ENCODE measurements at regions not wholly inside any gene's neighbourhood (a gene's known extent, or its start where the extent isn't known, plus 50 kb on each side); places are given as distances from the start of the nearest gene placed in this dataset.

DNA sequence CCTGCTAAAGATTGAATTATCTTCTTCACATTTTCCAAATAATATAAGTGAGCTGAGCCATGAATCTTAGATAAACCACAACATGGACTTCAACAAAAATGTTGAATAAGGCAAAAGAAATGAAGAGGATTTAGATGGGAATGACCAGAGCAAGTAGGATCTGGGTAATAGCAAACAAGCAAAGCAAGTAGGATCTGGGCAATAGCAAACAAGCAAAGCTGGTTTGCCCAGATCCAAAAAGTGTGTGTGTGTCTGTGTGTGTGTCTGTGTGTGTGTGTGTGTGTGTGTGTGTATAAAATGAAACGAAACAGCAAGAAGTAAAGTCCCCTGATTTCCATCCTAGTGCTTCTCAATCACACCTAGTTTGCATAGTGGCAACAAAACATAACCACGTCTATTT lies 549.1 kb downstream of the RERGL start:
- WGBS, result 69% methylated on average over 2 of the region's 2 CpGs
- H3K4me1 ChIP-seq (ENCODE audit: control insufficient read depth, insufficient read depth, low read length), result no peaks in the 10 kb centered on the region

DNA sequence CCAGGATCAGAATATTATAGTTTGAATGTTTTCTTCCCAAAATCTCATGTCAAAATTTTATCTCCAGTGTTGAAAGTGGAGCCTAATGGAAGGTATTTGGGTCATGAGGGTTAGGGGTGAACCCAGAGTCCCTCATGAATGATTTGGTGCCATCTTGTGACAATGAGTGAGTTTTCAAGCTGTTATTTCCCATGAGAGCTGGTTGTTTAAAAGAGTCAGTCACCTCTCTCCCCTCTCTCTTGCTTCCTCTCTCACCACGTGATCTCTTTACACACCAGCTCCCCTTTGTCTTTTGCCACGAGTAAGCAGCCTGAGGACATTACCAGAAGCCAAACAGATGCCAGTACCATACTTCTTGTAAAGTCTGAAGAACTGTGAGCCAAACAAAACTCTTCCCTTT lies 561.6 kb downstream of the RERGL start:
- WGBS, result 12% methylated on average over 2 of the region's 2 CpGs
- DNase-seq, result no peak

More for the DNA sequence above, 549.1 kb downstream of the RERGL start:
- Histone ChIP-seq H3K9me3 (ENCODE audit: control insufficient read depth, low read length) (no peaks in the 10 kb centered on the region), H3K4me3 (ENCODE audit: low read length) (no peak overlapping the region), H3K27ac (ENCODE audit: low read length) (no peak overlapping the region), H3K27me3 (ENCODE audit: control insufficient read depth, insufficient read depth) (no peaks in the 10 kb centered on the region)
- no peak for DNase-seq
- intact Hi-C loops (cut with DNase I), result no loop called here
- ATAC-seq, result no peak

DNA sequence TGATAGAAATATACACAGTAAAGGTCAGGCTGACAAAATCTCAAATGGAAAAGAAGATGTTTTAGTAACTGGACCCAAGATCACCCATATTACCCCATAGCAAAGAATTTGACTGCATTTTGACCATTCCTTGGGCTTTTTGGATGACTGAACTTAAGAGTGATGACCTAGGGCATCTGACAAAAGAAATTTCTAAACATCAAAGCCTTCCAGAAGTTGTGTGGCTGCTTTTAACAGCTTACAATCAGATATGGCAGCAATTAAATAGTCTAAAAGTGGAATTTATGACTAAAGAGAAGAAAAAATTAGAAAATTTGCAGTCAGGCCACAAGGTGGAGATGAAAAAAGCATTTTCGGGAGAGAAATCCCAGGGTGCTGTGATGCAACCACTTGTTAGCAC lies 563.0 kb downstream of the RERGL start:
- Histone ChIP-seq H3K4me1 (ENCODE audit: control insufficient read depth, insufficient read depth, low read length) (no peaks in the 10 kb centered on the region), H3K27me3 (ENCODE audit: control insufficient read depth, insufficient read depth) (no peaks in the 10 kb centered on the region), H3K9me3 (ENCODE audit: control insufficient read depth, low read length) (no peaks in the 10 kb centered on the region), H3K4me3 (ENCODE audit: low read length) (no peak overlapping the region), H3K27ac (ENCODE audit: low read length) (no peak overlapping the region)
- WGBS, result 70% methylated on average over 1 of the region's 1 CpG
- DNase-seq (no peak), ATAC-seq (no peak)
- intact Hi-C loops (cut with DNase I), result no loop called here

More for the DNA sequence above, 561.6 kb downstream of the RERGL start:
- H3K9me3 ChIP-seq (ENCODE audit: control insufficient read depth, low read length), result no peaks in the 10 kb centered on the region
- no peak overlapping the region for H3K27ac ChIP-seq (ENCODE audit: low read length)
- H3K4me1 ChIP-seq (ENCODE audit: control insufficient read depth, insufficient read depth, low read length), result no peaks in the 10 kb centered on the region
- H3K27me3 ChIP-seq (ENCODE audit: control insufficient read depth, insufficient read depth), result no peaks in the 10 kb centered on the region
- H3K4me3 ChIP-seq (ENCODE audit: low read length), result no peak overlapping the region
- no peak for ATAC-seq
- intact Hi-C loops (cut with DNase I), result no loop called here

DNA sequence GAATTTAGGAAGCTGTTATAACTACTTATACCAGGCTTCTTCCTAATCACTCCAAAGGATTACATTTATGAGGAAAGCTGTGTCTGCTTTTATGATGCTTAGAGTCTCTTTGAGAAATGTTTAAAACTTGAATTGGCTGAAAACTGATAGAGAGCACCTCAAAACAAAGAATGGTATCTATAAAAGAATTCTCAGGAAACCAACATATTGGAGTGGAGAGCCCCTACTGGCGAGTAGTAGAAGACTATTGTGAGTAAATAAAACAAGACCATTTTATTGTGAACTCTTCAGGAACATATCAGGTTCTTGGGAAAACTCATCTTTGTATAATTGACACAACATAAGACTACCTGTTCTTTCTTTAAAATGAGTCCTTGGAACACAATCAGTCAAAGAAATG lies 578.6 kb downstream of the RERGL start:
- Histone ChIP-seq H3K27ac (ENCODE audit: low read length) (no peak overlapping the region), H3K27me3 (ENCODE audit: control insufficient read depth, insufficient read depth) (no peaks in the 10 kb centered on the region), H3K4me3 (ENCODE audit: low read length) (no peak overlapping the region), H3K4me1 (ENCODE audit: control insufficient read depth, insufficient read depth, low read length) (no peaks in the 10 kb centered on the region), H3K9me3 (ENCODE audit: control insufficient read depth, low read length) (no peaks in the 10 kb centered on the region)
- intact Hi-C loops (cut with DNase I), result no loop called here
- no peak for DNase-seq
- WGBS, result 30% methylated on average over 1 of the region's 1 CpG
- no peak for ATAC-seq

DNA sequence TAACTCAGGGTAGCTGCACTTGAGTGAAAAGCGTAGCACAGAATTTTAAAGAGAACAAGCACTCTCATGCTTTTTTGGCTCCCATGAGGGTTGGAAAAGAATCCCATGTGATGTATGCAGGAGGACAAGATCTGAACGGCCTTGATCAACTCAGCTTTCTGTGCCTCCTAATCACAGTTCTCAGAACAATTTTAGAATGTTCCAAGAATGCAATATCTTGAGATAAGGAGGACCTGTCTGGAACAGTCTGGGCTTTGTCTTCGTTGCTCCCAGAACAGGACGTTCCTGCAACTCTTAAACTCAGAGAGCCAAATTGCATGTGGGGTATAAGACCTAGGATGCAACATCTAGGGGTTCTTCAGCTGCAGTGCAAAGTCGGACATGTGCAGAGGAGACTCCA lies 582.7 kb downstream of the RERGL start:
- Histone ChIP-seq H3K27me3 (ENCODE audit: control insufficient read depth, insufficient read depth) (no peaks in the 10 kb centered on the region), H3K4me1 (ENCODE audit: control insufficient read depth, insufficient read depth, low read length) (no peaks in the 10 kb centered on the region), H3K4me3 (ENCODE audit: low read length) (no peak overlapping the region), H3K27ac (ENCODE audit: low read length) (no peak overlapping the region), H3K9me3 (ENCODE audit: control insufficient read depth, low read length) (no peaks in the 10 kb centered on the region)
- DNase-seq, result no peak
- intact Hi-C loops (cut with DNase I), result no loop called here
- 34% methylated on average over 5 of the region's 5 CpGs for WGBS
- no peak for ATAC-seq

DNA sequence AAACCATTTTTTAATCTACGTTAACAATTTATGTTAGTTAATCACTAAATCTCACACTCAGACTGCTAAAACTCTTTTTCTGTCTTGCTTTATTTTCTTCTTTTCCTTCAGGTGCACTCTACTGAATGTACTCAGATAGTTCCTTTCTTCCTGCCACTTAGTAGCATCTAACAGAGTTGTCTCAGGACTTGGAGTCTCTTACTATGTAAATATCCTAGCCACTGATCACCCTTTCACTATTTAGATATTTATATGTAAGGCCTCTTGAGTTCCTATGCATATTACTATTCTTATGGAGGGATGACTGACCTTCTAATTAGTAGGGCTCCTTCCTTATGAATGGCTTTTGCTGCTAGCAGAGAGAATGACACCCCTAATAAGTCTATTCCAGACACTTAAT lies 586.3 kb downstream of the RERGL start:
- DNase-seq (no peak), ATAC-seq (no peak)
- Histone ChIP-seq H3K27ac (ENCODE audit: low read length) (no peak overlapping the region), H3K4me1 (ENCODE audit: control insufficient read depth, insufficient read depth, low read length) (no peaks in the 10 kb centered on the region), H3K9me3 (ENCODE audit: control insufficient read depth, low read length) (no peaks in the 10 kb centered on the region), H3K27me3 (ENCODE audit: control insufficient read depth, insufficient read depth) (no peaks in the 10 kb centered on the region), H3K4me3 (ENCODE audit: low read length) (no peak overlapping the region)
- intact Hi-C loops (cut with DNase I), result no loop called here
- 73% methylated on average over 1 of the region's 1 CpG for WGBS

DNA sequence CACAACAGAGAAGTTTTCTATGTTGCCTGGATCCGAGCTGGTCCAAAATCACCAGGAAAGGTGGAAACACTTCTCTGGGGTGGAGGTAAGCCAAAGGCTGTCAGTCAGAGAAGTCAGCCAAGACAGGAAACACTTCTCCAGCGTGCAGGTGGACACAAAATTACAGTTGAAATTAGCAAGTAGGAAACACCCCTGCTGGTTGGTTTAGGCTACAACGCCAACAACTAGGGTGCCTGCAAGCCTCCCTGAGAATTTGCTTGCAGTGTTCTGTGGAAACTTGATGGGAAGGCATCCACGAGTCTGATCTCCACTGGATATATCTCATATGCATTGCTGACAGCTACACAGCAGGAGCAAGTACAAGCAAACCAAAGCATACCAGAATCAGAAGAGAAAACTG lies 600.5 kb downstream of the RERGL start:
- Histone ChIP-seq H3K4me3 (ENCODE audit: low read length) (no peak overlapping the region), H3K9me3 (ENCODE audit: control insufficient read depth, low read length) (no peaks in the 10 kb centered on the region), H3K27me3 (ENCODE audit: control insufficient read depth, insufficient read depth) (no peaks in the 10 kb centered on the region), H3K4me1 (ENCODE audit: control insufficient read depth, insufficient read depth, low read length) (no peaks in the 10 kb centered on the region), H3K27ac (ENCODE audit: low read length) (no peak overlapping the region)
- intact Hi-C loops (cut with DNase I), result no loop called here
- 60% methylated on average over 4 of the region's 4 CpGs for WGBS
- ATAC-seq, result no peak
- no peak for DNase-seq

DNA sequence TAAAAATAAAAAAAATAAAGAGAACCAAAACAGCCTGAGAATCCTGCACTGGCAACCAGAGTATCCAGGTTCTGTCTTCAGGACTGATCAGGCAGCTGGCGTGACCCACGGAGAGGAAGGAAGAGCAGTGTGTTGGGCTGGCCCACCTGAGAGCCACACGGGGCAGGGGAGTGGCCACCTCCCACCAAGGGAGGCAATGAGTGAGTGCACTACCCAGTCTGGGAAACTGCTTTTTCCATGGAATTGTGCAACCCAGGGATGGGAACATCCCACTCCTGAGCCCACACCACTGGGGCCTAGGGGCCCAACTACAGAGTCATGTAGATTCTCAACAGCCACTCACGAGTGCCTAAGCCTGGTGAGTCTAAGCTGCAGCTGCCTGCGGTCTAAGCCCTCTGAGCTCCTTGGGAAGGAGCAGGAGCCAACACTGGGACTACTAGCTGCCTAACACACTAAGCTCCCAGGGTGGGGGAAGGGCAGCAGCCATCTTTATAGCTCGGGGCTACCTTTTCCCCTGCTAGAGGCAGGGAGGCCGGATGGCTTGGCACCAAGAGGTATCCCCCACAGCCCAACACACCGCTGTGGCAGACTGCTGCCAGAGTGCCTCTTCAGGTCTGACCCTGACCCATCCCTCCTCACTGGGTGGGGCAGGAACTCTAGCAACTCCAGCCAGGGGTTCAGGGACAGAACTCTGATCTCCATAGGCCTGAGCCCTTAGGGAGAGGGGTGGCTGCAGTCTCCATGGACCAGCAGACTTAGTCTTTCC lies 610.9 kb downstream of the RERGL start:
- WGBS, result 87% methylated on average over 8 of the region's 8 CpGs
- ATAC-seq, result peak in 1 of 2 donors; percentile 26

DNA sequence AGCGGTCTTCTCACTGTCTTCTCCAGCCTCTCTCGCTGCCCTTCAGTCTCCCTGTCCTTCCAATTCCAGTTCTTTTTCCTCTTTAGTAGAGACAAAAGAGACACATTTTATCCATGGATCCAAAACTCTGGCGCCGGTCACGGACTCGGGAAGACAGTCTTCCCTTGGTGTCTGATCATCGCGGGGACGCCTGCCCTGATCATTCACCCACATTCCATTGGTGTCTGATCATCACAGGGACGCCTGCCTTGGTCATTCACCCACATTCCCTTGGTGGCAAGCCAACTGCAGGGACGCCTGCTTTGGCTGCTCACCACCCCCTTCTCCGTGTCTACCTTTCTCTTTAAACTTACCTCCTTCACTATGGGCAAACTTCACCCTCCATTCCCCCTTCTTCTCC lies 619.5 kb downstream of the RERGL start:
- WGBS, result 91% methylated on average over 12 of the region's 12 CpGs
- intact Hi-C loops (cut with DNase I), result no loop called here
- no peak for DNase-seq

More for the DNA sequence above, 610.9 kb downstream of the RERGL start:
- Histone ChIP-seq H3K27me3 (ENCODE audit: control insufficient read depth, insufficient read depth) (no peaks in the 10 kb centered on the region), H3K27ac (ENCODE audit: low read length) (no peak overlapping the region), H3K4me1 (ENCODE audit: control insufficient read depth, insufficient read depth, low read length) (no peaks in the 10 kb centered on the region), H3K4me3 (ENCODE audit: low read length) (no peak overlapping the region), H3K9me3 (ENCODE audit: control insufficient read depth, low read length) (no peaks in the 10 kb centered on the region)
- intact Hi-C loops (cut with DNase I), result no loop called here
- no peak for DNase-seq

DNA sequence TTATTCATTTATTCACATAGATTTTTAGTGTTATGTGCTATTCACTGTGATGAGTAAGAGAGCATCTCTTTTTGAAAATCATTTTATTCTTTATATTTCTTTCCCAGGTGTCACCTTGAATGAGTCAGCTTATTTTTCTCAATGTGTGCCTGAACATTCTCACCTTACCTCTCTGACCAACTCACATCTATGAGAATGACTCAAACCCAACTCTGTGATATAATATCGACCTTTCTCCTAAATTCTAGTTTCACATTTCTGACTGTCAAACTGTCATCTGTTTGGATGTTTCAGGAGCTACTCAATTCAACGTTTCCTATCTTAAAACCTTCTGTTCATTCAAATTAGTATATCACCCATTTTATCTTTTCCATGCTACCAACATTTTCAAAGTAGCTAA lies 630.8 kb downstream of the RERGL start:
- no peak for ATAC-seq
- DNase-seq, result no peak
- no peaks in the 10 kb centered on the region for H3K4me1 ChIP-seq (ENCODE audit: control insufficient read depth, insufficient read depth, low read length)
- no peak overlapping the region for H3K27ac ChIP-seq (ENCODE audit: low read length)
- 55% methylated on average over 2 of the region's 2 CpGs for WGBS
- no peaks in the 10 kb centered on the region for H3K9me3 ChIP-seq (ENCODE audit: control insufficient read depth, low read length)
- no peak overlapping the region for H3K4me3 ChIP-seq (ENCODE audit: low read length)
- intact Hi-C loops (cut with DNase I), result no loop called here
- no peaks in the 10 kb centered on the region for H3K27me3 ChIP-seq (ENCODE audit: control insufficient read depth, insufficient read depth)

More for the DNA sequence above, 619.5 kb downstream of the RERGL start:
- Histone ChIP-seq H3K27ac (ENCODE audit: low read length) (no peak overlapping the region), H3K9me3 (ENCODE audit: control insufficient read depth, low read length) (no peaks in the 10 kb centered on the region), H3K27me3 (ENCODE audit: control insufficient read depth, insufficient read depth) (no peaks in the 10 kb centered on the region), H3K4me1 (ENCODE audit: control insufficient read depth, insufficient read depth, low read length) (no peaks in the 10 kb centered on the region), H3K4me3 (ENCODE audit: low read length) (no peak overlapping the region)
- no peak for ATAC-seq

DNA sequence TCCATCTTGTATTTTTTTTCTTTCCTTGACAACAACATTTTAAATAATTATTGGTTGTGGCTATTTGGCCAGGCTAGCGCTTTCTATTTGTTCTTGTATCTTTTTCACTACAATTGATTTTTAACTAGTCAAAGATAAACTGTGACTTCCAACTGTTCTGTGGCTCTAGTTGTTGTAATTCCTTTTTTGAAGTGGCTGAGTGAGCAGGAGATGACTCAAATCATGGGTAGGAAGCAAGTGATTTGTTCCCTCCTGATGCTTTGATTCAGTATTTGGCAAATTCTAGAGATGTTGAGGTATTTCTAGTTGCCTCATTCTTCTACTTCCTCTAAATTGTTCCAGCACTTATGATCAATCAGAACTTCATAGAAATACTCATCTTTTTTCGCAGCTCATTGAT lies 633.5 kb downstream of the RERGL start:
- no peak for ATAC-seq
- WGBS, result 72% methylated on average over 2 of the region's 2 CpGs
- Histone ChIP-seq H3K27me3 (ENCODE audit: control insufficient read depth, insufficient read depth) (no peaks in the 10 kb centered on the region), H3K9me3 (ENCODE audit: control insufficient read depth, low read length) (no peaks in the 10 kb centered on the region), H3K27ac (ENCODE audit: low read length) (no peak overlapping the region), H3K4me1 (ENCODE audit: control insufficient read depth, insufficient read depth, low read length) (no peaks in the 10 kb centered on the region), H3K4me3 (ENCODE audit: low read length) (no peak overlapping the region)
- no peak for DNase-seq
- intact Hi-C loops (cut with DNase I), result no loop called here

DNA sequence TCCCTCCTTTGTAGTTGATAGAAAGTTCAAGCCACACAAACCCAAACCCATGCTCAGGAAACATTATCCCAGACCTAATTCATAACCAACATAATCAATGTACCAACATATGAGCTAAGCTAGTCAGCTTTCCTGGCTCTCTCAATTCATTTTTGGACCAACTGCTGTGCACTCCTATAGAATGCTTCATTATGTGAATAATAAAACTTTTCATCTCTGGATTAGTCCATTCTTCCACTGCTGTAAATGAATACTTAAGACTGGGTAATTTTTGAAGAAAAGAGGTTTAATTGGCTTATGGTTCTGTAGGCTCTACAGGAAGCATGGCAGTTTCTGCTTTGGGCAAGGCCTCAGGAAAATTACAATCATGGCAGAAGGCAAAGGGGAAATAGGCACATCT lies 651.9 kb downstream of the RERGL start:
- H3K9me3 ChIP-seq (ENCODE audit: control insufficient read depth, low read length), result no peaks in the 10 kb centered on the region

More for the DNA sequence above, 651.9 kb downstream of the RERGL start:
- H3K4me3 ChIP-seq (ENCODE audit: low read length), result no peak overlapping the region
- H3K27me3 ChIP-seq (ENCODE audit: control insufficient read depth, insufficient read depth), result no peaks in the 10 kb centered on the region
- intact Hi-C loops (cut with DNase I), result no loop called here
- H3K4me1 ChIP-seq (ENCODE audit: control insufficient read depth, insufficient read depth, low read length), result no peaks in the 10 kb centered on the region
- no peak overlapping the region for H3K27ac ChIP-seq (ENCODE audit: low read length)
- no peak for ATAC-seq
- DNase-seq, result no peak

All from right cardiac atrium (tissue), 5 donors.